Hepatic stellate cell (primary cell): ENCODE measurements at regions not wholly inside any gene's neighbourhood (a gene's known extent, or its start where the extent isn't known, plus 50 kb on each side); places are given as distances from the start of the nearest gene placed in this dataset.
A peak's percentile ranks its signal among the peaks of the same experiment; 100 is the strongest.
"Not testable (repeated sequence)": the region's sequence is repeated elsewhere in the genome, so short reads cannot be mapped to it uniquely, and the experiment has no call there.

Experiments
- DNase-seq: peaks from one replicate; pipeline ENCODE4 v3.0.0; 2011; ENCODE audit warnings: low spot score

GRCh38 chr13:79663435-79663834 is 182.5 kb downstream of the NDFIP2 start:
- no peak for DNase-seq

GRCh38 chr13:79662882-79663281 is 181.9 kb downstream of the NDFIP2 start:
- DNase-seq, result no peak

DNA sequence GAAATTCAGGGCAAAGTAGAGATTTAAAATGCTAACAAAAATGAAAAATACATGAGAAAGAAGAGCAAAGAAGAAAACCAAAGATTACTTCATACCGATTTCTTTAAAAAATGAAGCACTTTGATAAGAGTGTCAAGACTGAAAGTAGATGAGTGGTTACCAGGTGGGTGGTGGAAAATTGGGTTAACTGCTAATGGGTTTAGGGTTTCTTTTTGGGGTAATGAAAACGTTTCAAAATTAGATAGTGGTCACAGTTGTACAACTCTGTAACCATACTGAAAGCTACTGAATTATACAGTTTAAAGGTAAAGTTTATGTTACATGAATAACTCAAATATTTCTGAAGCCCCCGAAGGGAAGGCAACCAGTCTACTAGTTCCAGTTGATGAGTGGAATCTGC is 179.4 kb downstream of the NDFIP2 start:
- DNase-seq, result no peak

DNA sequence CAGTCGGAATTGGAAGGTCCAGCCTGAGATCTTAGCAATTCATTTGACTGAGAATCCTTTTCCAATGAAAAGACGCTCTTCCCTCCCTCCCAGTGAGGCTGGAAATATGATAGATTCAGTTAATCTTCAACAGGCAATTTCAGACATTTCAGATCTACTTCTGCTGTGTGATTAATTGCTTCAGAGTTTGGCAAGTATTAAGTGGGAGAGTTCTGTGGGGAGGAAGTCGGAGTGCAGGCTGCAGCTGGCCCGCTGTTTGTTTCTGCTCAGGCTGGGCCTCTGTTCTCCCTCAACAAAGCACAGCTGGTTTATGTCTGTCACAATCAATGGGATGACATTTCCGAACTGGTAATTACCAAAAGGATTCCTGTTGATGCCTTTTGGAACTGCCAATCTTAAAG is 178.2 kb downstream of the NDFIP2 start:
- DNase-seq, result no peak

- no peak for DNase-seq
These were observed 177.5 kb downstream of the NDFIP2 start for GRCh38 chr13:79658333-79658975.

GRCh38 chr13:79655509-79655908 is 174.6 kb downstream of the NDFIP2 start:
- DNase-seq, result no peak

DNA sequence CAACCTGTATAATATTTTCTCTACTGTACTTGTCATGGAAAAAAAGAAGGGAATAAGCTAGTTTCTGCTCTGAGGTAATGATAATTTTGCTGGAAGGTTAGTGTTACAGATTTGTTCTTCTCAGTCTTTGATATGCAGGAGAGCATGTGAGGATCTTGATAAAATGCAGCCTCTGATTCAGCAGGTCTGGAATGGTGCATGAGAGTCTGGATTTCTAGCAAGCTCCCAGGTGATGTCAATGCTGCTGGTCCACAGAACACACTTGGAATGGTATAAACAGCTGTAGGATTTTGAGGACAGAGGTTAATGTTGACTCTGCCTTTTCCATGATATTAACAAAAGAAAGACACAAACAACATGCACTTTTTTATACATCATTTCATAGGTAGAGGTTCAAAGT is 173.6 kb downstream of the NDFIP2 start:
- no peak for DNase-seq

GRCh38 chr13:79650688-79651087 is 169.7 kb downstream of the NDFIP2 start:
- no peak for DNase-seq

DNA sequence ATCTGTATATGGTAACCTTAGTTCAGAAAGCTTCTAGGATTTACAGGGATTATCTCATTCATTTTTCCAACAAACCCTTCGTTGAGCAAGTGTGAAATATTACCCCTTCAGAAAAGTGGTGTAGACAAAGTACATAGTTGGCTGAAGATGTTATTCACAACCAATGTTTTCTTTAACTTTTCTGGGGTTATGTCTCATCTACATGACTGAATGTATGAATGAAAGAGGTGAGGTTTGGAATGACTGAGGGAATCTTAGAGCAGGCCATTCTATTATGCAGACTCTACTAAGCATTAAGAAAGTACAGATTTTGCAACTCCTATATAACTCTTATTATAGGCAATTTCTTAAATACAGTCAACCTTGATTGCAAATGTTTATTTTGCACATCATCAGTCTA is 167.2 kb downstream of the NDFIP2 start:
- no peak for DNase-seq

DNA sequence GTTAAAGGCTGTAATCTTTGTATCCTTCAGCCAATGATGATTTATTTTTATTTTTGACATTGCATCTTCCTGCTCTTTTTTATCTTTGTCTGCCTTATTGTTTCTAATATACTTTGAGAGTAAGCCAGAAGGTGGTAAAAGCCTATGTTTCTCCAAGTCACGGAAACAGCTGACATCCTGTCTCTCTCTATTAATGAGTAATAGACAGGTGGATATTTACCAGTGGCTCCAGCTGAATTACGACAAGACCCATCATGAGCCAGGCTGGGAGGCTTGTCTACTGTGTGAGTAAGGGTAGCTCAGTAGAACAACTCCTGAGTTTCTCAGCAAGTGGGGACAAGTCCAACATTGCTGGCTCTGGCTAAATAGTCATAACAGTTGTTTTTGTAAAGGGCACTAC is 166.6 kb downstream of the NDFIP2 start:
- no peak for DNase-seq

DNA sequence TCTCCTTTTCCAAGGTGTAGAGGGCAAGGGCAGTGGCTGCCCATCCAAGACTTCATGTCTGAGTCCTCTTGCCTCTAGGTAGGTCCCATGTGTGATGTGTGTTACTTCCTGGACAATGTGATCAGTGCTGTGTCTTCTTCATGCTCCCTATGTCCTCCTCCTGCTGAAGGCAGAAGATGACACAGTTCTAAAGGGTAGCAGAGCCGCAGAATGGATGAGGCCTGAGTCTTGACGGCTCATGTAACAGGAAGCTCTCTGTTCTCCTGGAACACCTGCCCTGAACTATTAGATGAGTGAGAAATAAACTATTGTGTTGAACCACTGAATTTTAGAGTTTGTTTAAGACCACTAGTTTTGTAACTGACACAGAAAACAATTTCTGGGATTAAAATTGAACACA is 165.9 kb downstream of the NDFIP2 start:
- DNase-seq, result no peak

- no peak for DNase-seq
These were observed 164.6 kb downstream of the NDFIP2 start for GRCh38 chr13:79645569-79645968.

- no peak for DNase-seq
These were observed 161.6 kb downstream of the NDFIP2 start for GRCh38 chr13:79642596-79642995.

- no peak for DNase-seq
These were observed 156.3 kb downstream of the NDFIP2 start for GRCh38 chr13:79637133-79637763.

- DNase-seq, result peak; percentile 1
These were observed 150.2 kb downstream of the NDFIP2 start for GRCh38 chr13:79631051-79631659.

DNA sequence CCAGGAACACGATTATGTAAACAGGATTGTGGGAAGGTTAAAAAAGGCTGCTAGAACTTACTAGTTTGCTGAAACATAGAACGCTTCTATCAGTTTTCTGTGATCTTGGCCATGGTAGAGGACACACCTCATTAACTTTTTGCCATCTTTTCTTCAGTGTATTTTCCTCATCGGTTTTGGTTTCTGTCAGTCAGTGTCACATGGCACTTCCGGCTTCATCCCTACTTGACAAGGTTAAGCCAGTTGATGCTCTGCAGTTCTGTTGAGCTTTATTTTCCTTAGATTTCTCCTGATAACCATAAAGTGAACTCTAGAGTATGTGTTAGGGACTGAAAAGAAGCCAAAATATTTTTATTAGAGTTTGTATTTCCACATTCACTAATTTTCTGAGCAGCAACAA is 147.5 kb downstream of the NDFIP2 start:
- DNase-seq, result no peak

GRCh38 chr13:79626924-79627323 is 146.0 kb downstream of the NDFIP2 start:
- no peak for DNase-seq

DNA sequence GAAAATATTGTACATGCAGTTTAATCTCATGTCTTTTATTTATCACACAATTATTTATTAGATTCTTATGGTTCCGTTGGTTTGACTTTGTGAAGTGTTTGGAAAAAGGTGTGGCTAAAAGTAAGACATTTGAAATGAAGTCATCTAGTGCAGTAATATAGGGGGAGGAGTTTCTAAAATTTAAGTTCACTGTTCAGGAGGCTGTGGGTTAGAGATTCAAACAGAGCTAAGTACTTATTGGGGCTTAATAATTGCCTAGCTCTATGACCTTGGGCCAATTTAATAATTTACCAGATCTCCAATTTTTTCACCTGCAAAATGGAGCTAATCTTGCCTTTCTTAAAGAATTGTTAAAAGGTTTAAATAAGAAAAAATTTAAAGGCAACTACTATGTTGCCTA is 144.6 kb downstream of the NDFIP2 start:
- no peak for DNase-seq

GRCh38 chr13:79621902-79622301 is 140.9 kb downstream of the NDFIP2 start:
- DNase-seq, result no peak

GRCh38 chr13:79621449-79621848 is 140.5 kb downstream of the NDFIP2 start:
- DNase-seq, result no peak

DNA sequence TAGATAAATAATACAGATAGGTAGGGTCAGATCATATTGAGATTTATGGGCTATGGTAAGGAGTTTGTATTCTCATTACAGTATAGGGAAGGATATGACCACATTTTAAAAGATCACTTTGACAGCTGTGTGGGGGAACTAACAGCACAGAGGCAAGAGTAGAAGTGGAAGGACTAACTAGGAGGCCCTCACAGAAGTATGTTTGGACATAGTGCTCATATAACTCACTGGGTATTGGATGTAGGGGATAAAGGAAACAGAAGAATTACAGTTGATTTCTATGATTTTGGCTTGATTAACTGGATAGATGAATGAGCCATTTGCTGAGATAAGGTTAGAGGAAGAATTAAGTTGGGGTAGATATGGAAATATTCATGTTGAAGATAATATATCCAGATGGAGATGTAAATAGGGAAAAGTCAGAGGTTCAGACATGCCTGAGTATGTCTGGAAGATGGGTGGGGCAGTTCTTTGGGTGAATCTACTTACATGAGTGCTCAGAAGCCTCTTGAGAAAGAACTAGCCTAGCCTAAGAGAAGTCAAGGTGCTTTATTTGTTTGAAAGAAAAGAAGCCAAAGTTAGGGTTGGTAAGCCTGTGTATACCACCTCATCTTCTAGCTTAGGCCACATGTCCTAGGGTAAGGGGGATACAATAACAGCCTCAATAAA is 133.4 kb downstream of the NDFIP2 start:
- no peak for DNase-seq

GRCh38 chr13:79612604-79613003 is 131.6 kb downstream of the NDFIP2 start:
- no peak for DNase-seq

GRCh38 chr13:79607895-79608294 is 126.9 kb downstream of the NDFIP2 start:
- DNase-seq, result not testable (repeated sequence)
